Endodermal cell (in vitro differentiated cells): ENCODE measurements at regions not wholly inside any gene's neighbourhood (a gene's known extent, or its start where the extent isn't known, plus 50 kb on each side); places are given as distances from the start of the nearest gene placed in this dataset.

Source experiments
- DNase-seq: peaks from one replicate; pipeline ENCODE4 v3.0.0-alpha.2; 2017
- H3K27ac ChIP-seq: 2 replicates; pipeline ENCODE4 v1.5.1; 2013; ENCODE audit warnings: mild to moderate bottlenecking, low read depth, low read length, moderate library complexity
- H3K27me3 ChIP-seq: 2 replicates; pipeline ENCODE4 v1.6.1; 2013; ENCODE audit warnings: mild to moderate bottlenecking, low read length, moderate library complexity; ENCODE audit not compliant: insufficient read depth, control insufficient read depth, poor library complexity, severe bottlenecking
- H3K36me3 ChIP-seq: 2 replicates; pipeline ENCODE4 v1.7.0; 2013; ENCODE audit warnings: mild to moderate bottlenecking, low read length, moderate library complexity; ENCODE audit not compliant: control insufficient read depth, insufficient read depth
- H3K4me1 ChIP-seq: one replicate; pipeline ENCODE4 v1.7.0; 2013; ENCODE audit warnings: low read length; ENCODE audit not compliant: control insufficient read depth, insufficient read depth
- H3K4me3 ChIP-seq: 2 replicates; pipeline ENCODE4 v1.5.1; 2013; ENCODE audit warnings: mild to moderate bottlenecking, low read length, moderate library complexity
- H3K9ac ChIP-seq: 2 replicates; pipeline ENCODE4 v1.6.1; 2013; ENCODE audit warnings: mild to moderate bottlenecking, low read length, moderate library complexity; ENCODE audit not compliant: poor library complexity, severe bottlenecking; ENCODE audit errors: extremely low read depth
- H3K9me3 ChIP-seq: 2 replicates; pipeline ENCODE4 v1.6.1; 2013; ENCODE audit warnings: mild to moderate bottlenecking, low read length, moderate library complexity; ENCODE audit not compliant: control insufficient read depth
- H3K27ac Mint-ChIP-seq: 2 replicates; pipeline ENCODE4 v1.8.0; 2020; ENCODE audit warnings: mixed read lengths
- H3K27me3 Mint-ChIP-seq: 2 replicates; pipeline ENCODE4 v1.8.0; 2021; ENCODE audit warnings: mild to moderate bottlenecking, mixed read lengths; ENCODE audit not compliant: insufficient read depth
- H3K36me3 Mint-ChIP-seq: 2 replicates; pipeline ENCODE4 v1.8.0; 2020; ENCODE audit warnings: low read depth, mixed read lengths
- H3K4me1 Mint-ChIP-seq: 2 replicates; pipeline ENCODE4 v1.8.0; 2020; ENCODE audit warnings: mixed read lengths
- H3K4me3 Mint-ChIP-seq: 2 replicates; pipeline ENCODE4 v1.8.0; 2020; ENCODE audit warnings: mild to moderate bottlenecking, moderate library complexity, mixed read lengths
- H3K9me3 Mint-ChIP-seq: 2 replicates; pipeline ENCODE4 v1.8.0; 2020; ENCODE audit warnings: mild to moderate bottlenecking, mixed read lengths
- CTCF ChIP-seq: fragments of 200-600 bp; sonication (generic); conservative IDR thresholded peaks from 2 replicates; pipeline ENCODE4 v1.5.0; 2021; ENCODE audit warnings: antibody characterized with exemption, mild to moderate bottlenecking
- WGBS, 2 experiments: methylation state at CpG; one replicate each; pipeline versions ENCODE4 v1.1.5 to v1.1.7; 2013; ENCODE audit warnings: missing lambda C conversion rate in 2 of 2, mixed read lengths in 1 of 2; ENCODE audit not compliant: insufficient coverage in 1 of 2, insufficient read length in 1 of 2; 5-methylcytosine and 5-hydroxymethylcytosine counted together

- Mint-ChIP-seq H3K27me3 (peaks cover 11% of the 10 kb centered on the region), H3K27ac (no peak overlapping the region), H3K9me3 (peaks cover 10% of the 10 kb centered on the region), H3K36me3 (no peaks in the 10 kb centered on the region), H3K4me3 (no peak overlapping the region), H3K4me1 (no peaks in the 10 kb centered on the region)
- H3K9me3 ChIP-seq, result peaks cover 9% of the 10 kb centered on the region
- 88 to 100% methylated on average over 1 to 3 of the region's 3 CpGs for WGBS, 2 experiments
- H3K4me1 ChIP-seq, result no peaks in the 10 kb centered on the region
- no peak overlapping the region for H3K4me3 ChIP-seq
- H3K9ac ChIP-seq, result no peak overlapping the region
- no peak for DNase-seq
- no peak for TF ChIP-seq CTCF
- no peak overlapping the region for H3K27ac ChIP-seq
- H3K36me3 ChIP-seq, result no peaks in the 10 kb centered on the region
- peaks cover 47% of the 10 kb centered on the region for H3K27me3 ChIP-seq
Measured at GRCh38 chr1:38204698-38205097, 158.1 kb upstream of the POU3F1 start.

- H3K4me3 Mint-ChIP-seq, result no peak overlapping the region
- no peaks in the 10 kb centered on the region for H3K36me3 ChIP-seq
- H3K4me1 ChIP-seq, result no peaks in the 10 kb centered on the region
- no peak overlapping the region for H3K27ac Mint-ChIP-seq
- H3K9me3 ChIP-seq, result peaks cover 9% of the 10 kb centered on the region
- no peak for DNase-seq
- H3K4me1 Mint-ChIP-seq, result no peaks in the 10 kb centered on the region
- H3K9ac ChIP-seq, result no peak overlapping the region
- no peaks in the 10 kb centered on the region for H3K36me3 Mint-ChIP-seq
- no peak overlapping the region for H3K4me3 ChIP-seq
- H3K27ac ChIP-seq, result no peak overlapping the region
- H3K27me3 Mint-ChIP-seq, result peaks cover 20% of the 10 kb centered on the region
- no peak for TF ChIP-seq CTCF
- H3K9me3 Mint-ChIP-seq, result peaks cover 12% of the 10 kb centered on the region
- 70 to 82% methylated on average over 4 of the region's 4 CpGs for WGBS, 2 experiments
- peaks cover 57% of the 10 kb centered on the region for H3K27me3 ChIP-seq
Measured at GRCh38 chr1:38203441-38203840, 156.8 kb upstream of the POU3F1 start.

- Mint-ChIP-seq H3K36me3 (no peaks in the 10 kb centered on the region), H3K4me3 (no peak overlapping the region), H3K4me1 (no peaks in the 10 kb centered on the region), H3K27me3 (peaks cover 29% of the 10 kb centered on the region), H3K27ac (no peak overlapping the region), H3K9me3 (peaks cover 12% of the 10 kb centered on the region)
- Histone ChIP-seq H3K9me3 (peaks cover 9% of the 10 kb centered on the region), H3K27ac (no peak overlapping the region), H3K4me3 (no peak overlapping the region), H3K36me3 (no peaks in the 10 kb centered on the region), H3K4me1 (no peaks in the 10 kb centered on the region), H3K27me3 (peaks cover 75% of the 10 kb centered on the region), H3K9ac (no peak overlapping the region)
- TF ChIP-seq CTCF, result no peak
- 81 to 100% methylated on average over 1 of the region's 1 CpG for WGBS, 2 experiments
- DNase-seq, result no peak
Measured at GRCh38 chr1:38201431-38201830, 154.8 kb upstream of the POU3F1 start.
